ENCODE measurements at regions not wholly inside any gene's neighbourhood (a gene's known extent, or its start where the extent isn't known, plus 50 kb on each side); places are given as distances from the start of the nearest gene placed in this dataset.

DNA sequence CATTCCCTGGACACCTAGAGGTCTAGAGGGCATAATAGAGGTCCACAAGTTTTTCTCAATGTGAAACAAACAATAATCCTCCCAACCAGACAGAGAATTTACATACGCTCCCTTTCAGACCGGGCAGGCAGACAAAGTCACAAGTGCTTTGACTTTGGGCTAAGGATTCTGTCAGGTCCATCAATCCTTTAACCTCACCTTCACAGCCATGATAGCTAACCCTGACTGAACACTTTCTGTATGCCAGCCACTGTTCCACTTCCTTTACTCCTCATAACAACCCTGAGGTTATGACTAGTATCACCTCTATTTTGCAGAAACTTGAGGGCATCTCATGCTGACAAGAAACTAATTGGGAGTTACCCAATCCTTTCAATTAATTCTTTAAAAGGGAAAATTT, 118.8 kb upstream of the AFF2 start:
- peaks cover under 1% of the 10 kb centered on the region for H3K9me3 Mint-ChIP-seq (ENCODE audit: unreplicated experiment)
- no peak overlapping the region for H3K4me3 Mint-ChIP-seq (ENCODE audit: unreplicated experiment)
- CTCF ChIA-PET = no interaction called here
- no peaks in the 10 kb centered on the region for H3K36me3 Mint-ChIP-seq (ENCODE audit: insufficient read depth, unreplicated experiment)
- no peak overlapping the region for H3K27ac Mint-ChIP-seq (ENCODE audit: low read depth, unreplicated experiment)
- TF ChIP-seq, protein P1, sequence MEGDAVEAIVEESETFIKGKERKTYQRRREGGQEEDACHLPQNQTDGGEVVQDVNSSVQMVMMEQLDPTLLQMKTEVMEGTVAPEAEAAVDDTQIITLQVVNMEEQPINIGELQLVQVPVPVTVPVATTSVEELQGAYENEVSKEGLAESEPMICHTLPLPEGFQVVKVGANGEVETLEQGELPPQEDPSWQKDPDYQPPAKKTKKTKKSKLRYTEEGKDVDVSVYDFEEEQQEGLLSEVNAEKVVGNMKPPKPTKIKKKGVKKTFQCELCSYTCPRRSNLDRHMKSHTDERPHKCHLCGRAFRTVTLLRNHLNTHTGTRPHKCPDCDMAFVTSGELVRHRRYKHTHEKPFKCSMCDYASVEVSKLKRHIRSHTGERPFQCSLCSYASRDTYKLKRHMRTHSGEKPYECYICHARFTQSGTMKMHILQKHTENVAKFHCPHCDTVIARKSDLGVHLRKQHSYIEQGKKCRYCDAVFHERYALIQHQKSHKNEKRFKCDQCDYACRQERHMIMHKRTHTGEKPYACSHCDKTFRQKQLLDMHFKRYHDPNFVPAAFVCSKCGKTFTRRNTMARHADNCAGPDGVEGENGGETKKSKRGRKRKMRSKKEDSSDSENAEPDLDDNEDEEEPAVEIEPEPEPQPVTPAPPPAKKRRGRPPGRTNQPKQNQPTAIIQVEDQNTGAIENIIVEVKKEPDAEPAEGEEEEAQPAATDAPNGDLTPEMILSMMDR (IDR thresholded peaks at IDR 0.05; ENCODE audit: unreplicated experiment) = no peak
- POLR2A ChIA-PET = no interaction called here
- no TSS peak for BruUV-seq (replicated peaks)
- DNase-seq (ENCODE audit: unreplicated experiment) = no peak
- no peaks in the 10 kb centered on the region for H3K27me3 Mint-ChIP-seq (ENCODE audit: insufficient read depth, unreplicated experiment)
- no peaks in the 10 kb centered on the region for H3K4me1 Mint-ChIP-seq (ENCODE audit: insufficient read depth, unreplicated experiment)
- intact Hi-C loops (cut with micrococcal nuclease) = no loop called here

DNA sequence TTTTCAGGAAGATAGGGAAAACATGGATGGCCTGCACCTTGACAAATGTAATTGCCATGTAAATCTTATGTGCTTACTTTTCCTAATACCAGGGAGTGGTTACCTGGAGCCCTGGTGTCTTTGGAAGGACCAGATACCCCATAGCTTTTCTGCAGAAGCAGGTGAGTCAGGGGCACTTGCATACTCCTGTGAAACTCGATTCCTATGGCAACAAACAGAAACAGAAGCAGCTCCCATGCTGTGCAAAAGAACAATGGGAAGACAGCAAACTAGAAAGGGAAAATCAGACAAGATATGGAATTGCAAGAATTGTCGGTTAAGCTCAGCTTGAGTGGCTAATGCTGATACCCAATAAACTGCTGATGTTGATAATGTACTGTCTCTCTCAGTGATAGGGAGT, 117.4 kb upstream of the AFF2 start:
- intact Hi-C loops (cut with micrococcal nuclease) = no loop called here
- TF ChIP-seq, protein P1 (IDR thresholded peaks at IDR 0.05; ENCODE audit: unreplicated experiment) = no peak
- BruUV-seq (replicated peaks) = no TSS peak
- Mint-ChIP-seq H3K27ac (ENCODE audit: low read depth, unreplicated experiment) (no peak overlapping the region), H3K4me3 (ENCODE audit: unreplicated experiment) (no peak overlapping the region), H3K36me3 (ENCODE audit: insufficient read depth, unreplicated experiment) (no peaks in the 10 kb centered on the region), H3K4me1 (ENCODE audit: insufficient read depth, unreplicated experiment) (no peaks in the 10 kb centered on the region), H3K27me3 (ENCODE audit: insufficient read depth, unreplicated experiment) (no peaks in the 10 kb centered on the region), H3K9me3 (ENCODE audit: unreplicated experiment) (no peaks in the 10 kb centered on the region)
- CTCF ChIA-PET = interaction anchor here (0.6 kb wide), 1 partner anchor 150 kb away, joined by 4 read pairs; no protein-coding TSS in a partner anchor
- no peak for DNase-seq (ENCODE audit: unreplicated experiment)
- POLR2A ChIA-PET = no interaction called here

DNA sequence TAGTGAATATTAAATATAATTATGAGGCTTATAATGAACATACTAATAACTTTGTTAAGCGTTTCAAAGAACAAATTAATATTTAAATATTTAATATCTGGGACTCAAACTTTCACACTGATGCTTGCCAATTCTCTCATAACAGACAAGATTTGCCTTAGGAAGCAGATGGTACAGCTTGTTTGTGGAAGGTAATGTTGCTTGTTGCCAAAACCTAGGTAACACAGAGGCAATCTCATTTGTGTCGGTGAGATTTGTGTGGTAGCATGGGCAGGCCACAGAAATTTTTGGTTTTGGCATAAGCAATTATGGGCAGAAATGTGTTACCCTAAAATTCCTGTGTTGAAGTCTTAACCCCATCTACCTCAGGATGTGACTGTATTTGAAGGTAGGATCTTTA, 114.9 kb upstream of the AFF2 start:
- Mint-ChIP-seq H3K4me3 (ENCODE audit: unreplicated experiment) (no peak overlapping the region), H3K27me3 (ENCODE audit: insufficient read depth, unreplicated experiment) (no peaks in the 10 kb centered on the region), H3K4me1 (ENCODE audit: insufficient read depth, unreplicated experiment) (no peaks in the 10 kb centered on the region), H3K36me3 (ENCODE audit: insufficient read depth, unreplicated experiment) (no peaks in the 10 kb centered on the region), H3K27ac (ENCODE audit: low read depth, unreplicated experiment) (no peak overlapping the region), H3K9me3 (ENCODE audit: unreplicated experiment) (peaks cover 7% of the 10 kb centered on the region)
- TF ChIP-seq, protein P1 (IDR thresholded peaks at IDR 0.05; ENCODE audit: unreplicated experiment) = no peak
- no peak for DNase-seq (ENCODE audit: unreplicated experiment)
- CTCF ChIA-PET = no interaction called here
- intact Hi-C loops (cut with micrococcal nuclease) = no loop called here
- POLR2A ChIA-PET = no interaction called here
- BruUV-seq (replicated peaks) = no TSS peak

DNA sequence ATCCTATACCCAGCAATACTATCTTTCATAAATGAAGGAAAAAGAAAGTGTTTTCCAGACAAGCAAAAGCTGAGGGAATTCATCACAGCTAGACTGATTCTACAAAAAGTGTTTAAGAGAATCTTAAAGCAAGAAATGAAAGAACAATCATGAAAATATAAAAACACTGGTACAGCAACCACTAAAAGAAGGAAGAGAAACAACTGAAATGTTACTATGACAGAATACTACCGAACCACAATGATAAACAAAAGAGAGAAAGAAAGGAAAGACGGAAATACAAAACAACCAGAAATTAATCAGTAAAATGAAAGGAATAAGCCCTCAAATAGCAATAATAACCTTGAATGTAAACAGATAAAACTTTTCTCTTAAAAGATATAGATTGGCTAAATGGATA, 110.8 kb upstream of the AFF2 start:
- Mint-ChIP-seq H3K4me3 (ENCODE audit: unreplicated experiment) (no peak overlapping the region), H3K9me3 (ENCODE audit: unreplicated experiment) (peaks cover 7% of the 10 kb centered on the region), H3K36me3 (ENCODE audit: insufficient read depth, unreplicated experiment) (no peaks in the 10 kb centered on the region), H3K27ac (ENCODE audit: low read depth, unreplicated experiment) (no peak overlapping the region), H3K4me1 (ENCODE audit: insufficient read depth, unreplicated experiment) (no peaks in the 10 kb centered on the region), H3K27me3 (ENCODE audit: insufficient read depth, unreplicated experiment) (no peaks in the 10 kb centered on the region)
- intact Hi-C loops (cut with micrococcal nuclease) = no loop called here
- POLR2A ChIA-PET = no interaction called here
- CTCF ChIA-PET = no interaction called here
- no TSS peak for BruUV-seq (replicated peaks)
- no peak for DNase-seq (ENCODE audit: unreplicated experiment)
- TF ChIP-seq, protein P1 (IDR thresholded peaks at IDR 0.05; ENCODE audit: unreplicated experiment) = no peak

All from MCF 10A (cell line).